ENCODE measurements at regions not wholly inside any gene's neighbourhood (a gene's known extent, or its start where the extent isn't known, plus 50 kb on each side); places are given as distances from the start of the nearest gene placed in this dataset.

DNA sequence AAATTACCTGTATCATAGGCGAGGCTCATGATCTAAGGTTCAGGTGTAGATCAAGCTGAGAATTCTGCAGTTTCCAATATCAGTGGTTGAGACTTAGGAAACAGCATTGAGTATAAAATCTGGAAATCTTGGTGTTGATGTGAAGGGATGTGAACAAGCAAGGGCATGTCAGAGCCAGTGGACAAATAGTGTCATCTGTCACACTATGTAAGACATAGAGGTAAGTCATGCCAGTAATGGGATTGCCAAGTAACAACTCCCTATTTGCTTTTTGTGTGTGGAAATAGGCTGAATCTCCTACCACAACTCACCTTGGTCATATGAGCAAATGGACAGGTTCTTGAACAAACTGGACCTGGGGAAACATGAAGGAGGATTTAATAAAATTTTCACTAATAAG, 334.5 kb upstream of the EMCN start:
- Histone ChIP-seq H3K79me2 (ENCODE audit: insufficient read depth, low read length) (no peaks in the 10 kb centered on the region), H4K20me1 (ENCODE audit: insufficient read depth, low read length) (no peaks in the 10 kb centered on the region), H3K27ac (ENCODE audit: low read depth, low read length) (no peak overlapping the region), H3K4me1 (ENCODE audit: insufficient read depth, low read length) (no peaks in the 10 kb centered on the region), H3K4me3 (ENCODE audit: insufficient read depth, low read length) (no peak overlapping the region), H3K4me2 (ENCODE audit: insufficient read depth, low read length) (no peak overlapping the region), H2AFZ (ENCODE audit: low read length) (no peak overlapping the region), H3K27me3 (ENCODE audit: insufficient read depth, low read length) (no peaks in the 10 kb centered on the region), H3K36me3 (ENCODE audit: insufficient read depth, low read length) (no peaks in the 10 kb centered on the region), H3K9me3 (ENCODE audit: low read depth, low read length) (no peaks in the 10 kb centered on the region)
- DNase-seq (ENCODE audit: insufficient read length, low spot score, missing footprints), result no peak
- TF ChIP-seq, protein P1, sequence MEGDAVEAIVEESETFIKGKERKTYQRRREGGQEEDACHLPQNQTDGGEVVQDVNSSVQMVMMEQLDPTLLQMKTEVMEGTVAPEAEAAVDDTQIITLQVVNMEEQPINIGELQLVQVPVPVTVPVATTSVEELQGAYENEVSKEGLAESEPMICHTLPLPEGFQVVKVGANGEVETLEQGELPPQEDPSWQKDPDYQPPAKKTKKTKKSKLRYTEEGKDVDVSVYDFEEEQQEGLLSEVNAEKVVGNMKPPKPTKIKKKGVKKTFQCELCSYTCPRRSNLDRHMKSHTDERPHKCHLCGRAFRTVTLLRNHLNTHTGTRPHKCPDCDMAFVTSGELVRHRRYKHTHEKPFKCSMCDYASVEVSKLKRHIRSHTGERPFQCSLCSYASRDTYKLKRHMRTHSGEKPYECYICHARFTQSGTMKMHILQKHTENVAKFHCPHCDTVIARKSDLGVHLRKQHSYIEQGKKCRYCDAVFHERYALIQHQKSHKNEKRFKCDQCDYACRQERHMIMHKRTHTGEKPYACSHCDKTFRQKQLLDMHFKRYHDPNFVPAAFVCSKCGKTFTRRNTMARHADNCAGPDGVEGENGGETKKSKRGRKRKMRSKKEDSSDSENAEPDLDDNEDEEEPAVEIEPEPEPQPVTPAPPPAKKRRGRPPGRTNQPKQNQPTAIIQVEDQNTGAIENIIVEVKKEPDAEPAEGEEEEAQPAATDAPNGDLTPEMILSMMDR (IDR thresholded peaks at IDR 0.05; ENCODE audit: extremely low read depth, low read depth, low read length), result no peak

DNA sequence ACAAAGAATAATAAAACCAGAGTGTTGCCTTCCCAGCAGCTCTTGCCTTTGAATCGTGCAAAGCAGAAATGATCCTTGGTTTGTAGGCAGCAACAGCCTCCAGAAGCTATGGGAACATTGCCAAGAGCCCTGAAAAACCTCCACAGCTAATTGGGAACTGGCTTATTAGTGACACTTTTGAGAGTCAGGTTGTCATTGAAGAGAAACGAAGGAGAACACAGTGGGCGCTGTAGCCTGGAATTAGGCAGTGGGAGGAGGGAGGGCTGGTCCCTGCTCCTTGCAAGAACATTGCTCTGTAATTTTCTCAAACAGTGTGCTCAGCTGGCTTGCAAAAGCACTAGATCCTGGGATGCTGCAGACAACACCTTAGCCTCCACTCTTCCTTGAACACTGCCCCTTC, 331.5 kb upstream of the EMCN start:
- no peaks in the 10 kb centered on the region for H3K9me3 ChIP-seq (ENCODE audit: low read depth, low read length)
- H3K27me3 ChIP-seq (ENCODE audit: insufficient read depth, low read length), result no peaks in the 10 kb centered on the region
- no peak overlapping the region for H3K4me3 ChIP-seq (ENCODE audit: insufficient read depth, low read length)
- TF ChIP-seq, protein P1 (IDR thresholded peaks at IDR 0.05; ENCODE audit: extremely low read depth, low read depth, low read length), result no peak
- H3K36me3 ChIP-seq (ENCODE audit: insufficient read depth, low read length), result no peaks in the 10 kb centered on the region
- H4K20me1 ChIP-seq (ENCODE audit: insufficient read depth, low read length), result no peaks in the 10 kb centered on the region
- no peaks in the 10 kb centered on the region for H3K4me1 ChIP-seq (ENCODE audit: insufficient read depth, low read length)
- no peak overlapping the region for H3K4me2 ChIP-seq (ENCODE audit: insufficient read depth, low read length)
- no peak for DNase-seq (ENCODE audit: insufficient read length, low spot score, missing footprints)
- no peaks in the 10 kb centered on the region for H3K79me2 ChIP-seq (ENCODE audit: insufficient read depth, low read length)
- no peak overlapping the region for H3K27ac ChIP-seq (ENCODE audit: low read depth, low read length)
- no peak overlapping the region for H2AFZ ChIP-seq (ENCODE audit: low read length)

DNA sequence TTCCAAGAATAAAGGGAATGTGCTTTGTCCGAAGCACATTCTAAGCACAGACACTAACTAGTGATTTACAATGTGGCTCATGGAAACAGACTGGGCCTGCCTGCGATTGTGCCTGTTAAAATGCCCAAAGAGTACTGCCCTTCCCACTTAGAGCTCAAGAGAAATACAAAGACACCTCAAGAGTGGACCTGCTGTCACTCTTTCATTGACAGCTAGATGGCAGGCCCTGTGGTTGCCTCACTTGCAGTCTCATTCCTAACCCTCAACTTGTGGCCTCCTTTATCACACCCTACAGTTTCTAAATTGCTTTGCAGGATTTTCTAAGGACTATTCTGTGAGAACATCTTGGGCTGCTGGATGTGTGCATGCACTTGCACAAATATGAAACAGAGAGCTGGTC, 331.0 kb upstream of the EMCN start:
- no peak overlapping the region for H3K27ac ChIP-seq (ENCODE audit: low read depth, low read length)
- H2AFZ ChIP-seq (ENCODE audit: low read length), result no peak overlapping the region
- H4K20me1 ChIP-seq (ENCODE audit: insufficient read depth, low read length), result no peaks in the 10 kb centered on the region
- no peak for DNase-seq (ENCODE audit: insufficient read length, low spot score, missing footprints)
- no peaks in the 10 kb centered on the region for H3K27me3 ChIP-seq (ENCODE audit: insufficient read depth, low read length)
- no peaks in the 10 kb centered on the region for H3K9me3 ChIP-seq (ENCODE audit: low read depth, low read length)
- no peak overlapping the region for H3K4me3 ChIP-seq (ENCODE audit: insufficient read depth, low read length)
- no peak overlapping the region for H3K4me2 ChIP-seq (ENCODE audit: insufficient read depth, low read length)
- no peaks in the 10 kb centered on the region for H3K36me3 ChIP-seq (ENCODE audit: insufficient read depth, low read length)
- H3K79me2 ChIP-seq (ENCODE audit: insufficient read depth, low read length), result no peaks in the 10 kb centered on the region
- H3K4me1 ChIP-seq (ENCODE audit: insufficient read depth, low read length), result no peaks in the 10 kb centered on the region
- TF ChIP-seq, protein P1 (IDR thresholded peaks at IDR 0.05; ENCODE audit: extremely low read depth, low read depth, low read length), result peak; percentile 24

DNA sequence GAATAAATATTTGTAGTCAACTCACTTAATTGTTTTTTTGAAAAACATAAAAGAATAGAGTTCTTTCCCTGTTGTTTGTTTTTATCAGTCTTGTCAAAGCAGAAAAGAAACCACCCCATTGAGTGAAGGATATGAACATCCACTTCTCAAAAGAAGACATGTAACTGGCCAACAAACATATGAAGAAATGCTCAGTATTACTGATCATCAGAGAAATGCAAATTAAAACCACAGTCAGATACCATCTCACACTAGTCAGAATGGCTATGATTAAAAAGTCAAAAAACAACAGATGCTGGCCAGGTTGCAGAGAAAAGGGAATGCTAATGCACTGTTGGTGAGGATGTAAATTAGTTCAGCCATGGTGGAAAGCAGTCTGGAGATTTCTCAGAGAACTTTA, 326.1 kb upstream of the EMCN start:
- H2AFZ ChIP-seq (ENCODE audit: low read length), result no peak overlapping the region
- no peaks in the 10 kb centered on the region for H4K20me1 ChIP-seq (ENCODE audit: insufficient read depth, low read length)
- H3K79me2 ChIP-seq (ENCODE audit: insufficient read depth, low read length), result no peaks in the 10 kb centered on the region
- H3K9me3 ChIP-seq (ENCODE audit: low read depth, low read length), result no peaks in the 10 kb centered on the region
- DNase-seq (ENCODE audit: insufficient read length, low spot score, missing footprints), result no peak
- H3K4me2 ChIP-seq (ENCODE audit: insufficient read depth, low read length), result no peak overlapping the region
- TF ChIP-seq, protein P1 (IDR thresholded peaks at IDR 0.05; ENCODE audit: extremely low read depth, low read depth, low read length), result no peak
- H3K4me1 ChIP-seq (ENCODE audit: insufficient read depth, low read length), result no peaks in the 10 kb centered on the region
- H3K36me3 ChIP-seq (ENCODE audit: insufficient read depth, low read length), result no peaks in the 10 kb centered on the region
- H3K4me3 ChIP-seq (ENCODE audit: insufficient read depth, low read length), result no peak overlapping the region
- no peak overlapping the region for H3K27ac ChIP-seq (ENCODE audit: low read depth, low read length)
- H3K27me3 ChIP-seq (ENCODE audit: insufficient read depth, low read length), result no peaks in the 10 kb centered on the region

Data from osteoblast (primary cell).